Tibial nerve (tissue), 4 donors: ENCODE measurements at regions not wholly inside any gene's neighbourhood (a gene's known extent, or its start where the extent isn't known, plus 50 kb on each side); places are given as distances from the start of the nearest gene placed in this dataset.

Experiments
- DNase-seq, 2 donors: peaks; one replicate each; pipeline ENCODE4 v3.0.0-alpha.2; 2019; ENCODE audit warnings: low spot score in 2 of 2
- H3K27ac ChIP-seq, 4 donors: fragments of 200-600 bp; sonication (generic) in 3 of 4; one replicate each; pipeline ENCODE4 v1.5.1; 2017 to 2019; ENCODE audit warnings: mild to moderate bottlenecking in 1 of 4
- H3K27me3 ChIP-seq, 2 donors: fragments of 200-600 bp; sonication (generic) in 1 of 2; one replicate each; pipeline versions ENCODE4 v1.5.1 to v1.6.0; 2017 to 2019
- H3K36me3 ChIP-seq, 3 donors: fragments of 200-600 bp; sonication (generic); one replicate each; pipeline ENCODE4 v1.5.1; 2018 to 2019
- H3K4me1 ChIP-seq, 4 donors: fragments of 200-600 bp; sonication (generic) in 3 of 4; one replicate each; pipeline ENCODE4 v1.5.1; 2017 to 2019
- H3K4me3 ChIP-seq, 4 donors: fragments of 200-600 bp; sonication (generic) in 3 of 4; one replicate each; pipeline ENCODE4 v1.5.1; 2017 to 2019; ENCODE audit warnings: mild to moderate bottlenecking in 1 of 4, moderate library complexity in 1 of 4
- H3K9me3 ChIP-seq, 4 donors: fragments of 200-600 bp; sonication (generic) in 3 of 4; one replicate each; pipeline ENCODE4 v1.5.1; 2017 to 2019
- CTCF ChIP-seq, 5 experiments: fragments of 200-600 bp in 3 of 5; fragments of 450-650 bp in 2 of 5; sonication (generic) in 3 of 5; IDR thresholded peaks; one replicate each; pipeline ENCODE4 v1.5.1; 2016 to 2019; ENCODE audit warnings: antibody characterized with exemption in 5 of 5, mild to moderate bottlenecking in 3 of 5, moderate library complexity in 2 of 5
- EP300 ChIP-seq, 2 donors: sonication (generic); formaldehyde crosslinking; IDR thresholded peaks; one replicate each; pipeline ENCODE4 v1.6.1; 2017; ENCODE audit warnings: antibody characterized with exemption in 2 of 2, mild to moderate bottlenecking in 1 of 2
- POLR2A ChIP-seq, 2 donors: fragments of 450-650 bp; IDR thresholded peaks; one replicate each; pipeline ENCODE4 v1.6.1; 2017; ENCODE audit warnings: antibody characterized with exemption in 2 of 2, mild to moderate bottlenecking in 2 of 2, moderate library complexity in 2 of 2
- WGBS, 2 donors: methylation state at CpG; one replicate each; pipeline ENCODE4 v1.1.5; 2018; 5-methylcytosine and 5-hydroxymethylcytosine counted together

- H3K9me3 ChIP-seq, result peaks cover 0 to 3% (median 0%) of the 10 kb centered on the region in 4 donors
- no peak for TF ChIP-seq POLR2A (IDR thresholded peaks at IDR 0.05)
- no peak for TF ChIP-seq EP300 (IDR thresholded peaks at IDR 0.05)
- no peak for TF ChIP-seq CTCF (IDR thresholded peaks at IDR 0.05)
- H3K36me3 ChIP-seq, result no peaks in the 10 kb centered on the region
- H3K4me1 ChIP-seq, result no peaks in the 10 kb centered on the region
- H3K27ac ChIP-seq, result no peak overlapping the region
- no peak for DNase-seq
- no peaks in the 10 kb centered on the region for H3K27me3 ChIP-seq
- 66 to 70% methylated on average over 6 of the region's 6 CpGs for WGBS, 2 donors
- no peak overlapping the region for H3K4me3 ChIP-seq
These were observed 268.2 kb upstream of the SSTR1 start for GRCh38 chr14:37939442-37940028.

- H3K9me3 ChIP-seq, result peaks cover 0 to 49% (median 0%) of the 10 kb centered on the region in 4 donors
- DNase-seq, result no peak
- no peak overlapping the region for H3K4me3 ChIP-seq
- TF ChIP-seq POLR2A (IDR thresholded peaks at IDR 0.05), result no peak
- no peak for TF ChIP-seq CTCF (IDR thresholded peaks at IDR 0.05)
- no peak for TF ChIP-seq EP300 (IDR thresholded peaks at IDR 0.05)
- WGBS, 2 donors, result 92 to 98% methylated on average over 3 of the region's 3 CpGs
- no peaks in the 10 kb centered on the region for H3K27me3 ChIP-seq
- no peaks in the 10 kb centered on the region for H3K4me1 ChIP-seq
- H3K27ac ChIP-seq, result no peak overlapping the region
- no peaks in the 10 kb centered on the region for H3K36me3 ChIP-seq
These were observed 261.7 kb upstream of the SSTR1 start for GRCh38 chr14:37945959-37946358.

GRCh38 chr14:37946819-37947218 is 260.9 kb upstream of the SSTR1 start:
- Histone ChIP-seq H3K9me3 (peaks cover 0 to 49% (median 0%) of the 10 kb centered on the region in 4 donors), H3K36me3 (no peaks in the 10 kb centered on the region), H3K27ac (no peak overlapping the region), H3K27me3 (no peaks in the 10 kb centered on the region), H3K4me1 (no peaks in the 10 kb centered on the region), H3K4me3 (no peak overlapping the region)
- TF ChIP-seq CTCF (IDR thresholded peaks at IDR 0.05) (no peak), POLR2A (IDR thresholded peaks at IDR 0.05) (no peak), EP300 (IDR thresholded peaks at IDR 0.05) (no peak)
- 92 to 96% methylated on average over 1 of the region's 1 CpG for WGBS, 2 donors
- DNase-seq, result no peak

GRCh38 chr14:37948266-37948665 is 259.4 kb upstream of the SSTR1 start:
- 72 to 94% methylated on average over 4 of the region's 4 CpGs for WGBS, 2 donors
- Histone ChIP-seq H3K4me1 (no peaks in the 10 kb centered on the region), H3K27ac (no peak overlapping the region)

More at GRCh38 chr14:37948266-37948665, 259.4 kb upstream of the SSTR1 start:
- H3K4me3 ChIP-seq, result no peak overlapping the region
- no peak for DNase-seq
- no peak for TF ChIP-seq CTCF (IDR thresholded peaks at IDR 0.05)
- no peak for TF ChIP-seq EP300 (IDR thresholded peaks at IDR 0.05)
- TF ChIP-seq POLR2A (IDR thresholded peaks at IDR 0.05), result no peak
- H3K9me3 ChIP-seq, result peaks cover 0 to 49% (median 0%) of the 10 kb centered on the region in 4 donors
- no peaks in the 10 kb centered on the region for H3K27me3 ChIP-seq
- H3K36me3 ChIP-seq, result no peaks in the 10 kb centered on the region
